SKM-1 treated with dmso at 0.1 percent for 144 hours (cell line): ENCODE measurements at regions not wholly inside any gene's neighbourhood (a gene's known extent, or its start where the extent isn't known, plus 50 kb on each side); places are given as distances from the start of the nearest gene placed in this dataset.

Experiments
- DNase-seq: peaks from one replicate; lab custom pipeline; 2025; ENCODE audit not compliant: unreplicated experiment; lab: John Stamatoyannopoulos, UW

GRCh38 chr13:40109351-40109844 is 453.9 kb downstream of the COG6 start:
- peak; percentile 29 for DNase-seq

GRCh38 chr13:40113643-40114304 is 458.3 kb downstream of the COG6 start:
- no peak for DNase-seq

DNA sequence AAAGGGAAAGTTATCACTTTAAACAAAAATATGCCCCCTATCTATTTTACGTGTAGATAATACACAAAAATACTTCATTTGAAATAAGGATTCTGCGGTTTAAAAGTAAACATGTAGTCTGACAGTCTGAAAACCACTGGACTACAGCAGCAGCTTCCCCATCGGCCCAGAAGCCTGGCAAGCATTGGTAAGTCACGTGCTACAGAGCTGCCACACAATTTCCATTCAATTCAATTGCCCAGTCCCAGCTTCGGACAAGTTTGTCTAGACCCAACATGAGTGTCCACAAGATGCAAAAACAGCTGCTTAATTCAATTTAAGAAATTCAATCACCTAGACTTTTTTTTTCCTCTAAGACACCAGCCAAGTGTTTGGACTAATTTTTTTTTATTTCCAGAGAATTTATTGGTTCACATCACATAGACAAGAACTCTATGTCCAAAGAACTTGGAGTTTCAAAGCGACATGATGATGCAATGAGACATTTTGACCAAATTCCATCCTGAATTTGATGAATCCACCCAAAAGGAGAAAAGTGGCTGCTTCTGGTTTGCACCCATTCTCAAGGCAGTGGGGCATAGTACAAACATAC is 458.9 kb downstream of the COG6 start:
- DNase-seq, result no peak

DNA sequence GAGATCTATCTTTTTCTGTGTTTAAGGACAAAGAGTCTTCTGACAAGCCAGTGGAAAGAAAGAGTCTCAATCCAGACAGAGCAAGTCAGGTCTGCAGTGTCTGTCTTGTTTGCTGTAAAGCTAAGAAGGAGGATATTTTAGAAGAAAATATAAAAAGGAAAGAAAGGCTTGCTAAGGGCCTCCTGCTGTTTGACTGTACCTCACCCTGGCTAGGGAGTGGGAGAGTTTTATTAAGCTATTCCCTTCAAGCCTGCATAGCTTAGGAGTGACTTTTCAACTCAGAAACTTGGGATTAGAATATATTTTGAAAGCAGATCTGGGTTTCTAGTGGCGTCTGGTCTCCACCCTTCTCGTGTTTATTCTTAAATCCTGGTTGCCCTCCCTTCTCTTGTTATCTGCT is 460.0 kb downstream of the COG6 start:
- DNase-seq, result no peak

DNA sequence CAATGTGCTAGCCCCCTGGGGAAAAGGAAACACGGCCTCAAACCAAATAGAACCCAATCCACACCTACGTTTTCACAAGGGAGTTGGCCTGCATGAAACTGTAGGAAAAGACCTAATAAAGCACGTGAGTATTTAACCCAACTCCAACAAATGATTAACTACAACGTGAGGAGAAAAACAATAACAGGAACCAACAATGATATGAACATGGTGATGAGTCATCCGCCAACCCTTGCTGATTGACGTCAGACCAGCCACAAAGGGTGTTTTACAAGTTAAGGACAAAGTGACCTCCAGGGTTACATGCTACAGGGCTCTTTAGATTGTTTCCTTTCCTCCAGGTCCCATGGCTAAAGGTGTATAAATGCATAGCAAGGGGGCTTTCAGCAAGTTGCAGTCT is 460.5 kb downstream of the COG6 start:
- DNase-seq, result no peak

GRCh38 chr13:40118337-40118736 is 462.9 kb downstream of the COG6 start:
- DNase-seq, result no peak

- DNase-seq, result no peak
Measured at GRCh38 chr13:40119852-40120251, 464.4 kb downstream of the COG6 start.

DNA sequence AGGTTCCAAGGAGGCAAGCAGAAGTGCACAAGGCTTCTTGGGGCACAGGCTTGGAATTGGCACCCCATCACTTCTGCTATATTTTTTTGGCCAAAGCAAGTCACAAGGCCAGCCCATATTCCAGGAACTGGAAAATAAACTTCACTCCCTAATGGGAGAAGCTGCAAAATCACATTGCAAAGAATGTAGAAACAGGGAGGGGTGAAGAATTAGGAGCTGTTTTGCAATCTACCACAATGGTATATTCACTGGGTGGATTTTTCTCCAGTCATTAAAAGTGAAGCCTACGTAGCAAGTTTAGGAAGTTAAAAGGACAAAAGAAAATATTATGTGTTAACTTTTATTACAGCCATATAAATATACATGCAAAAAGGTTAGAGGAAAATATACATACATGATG is 464.8 kb downstream of the COG6 start:
- no peak for DNase-seq

- DNase-seq, result no peak
Measured at GRCh38 chr13:40120781-40121180, 465.3 kb downstream of the COG6 start.

- DNase-seq, result no peak
Measured at GRCh38 chr13:40121722-40122121, 466.3 kb downstream of the COG6 start.

- no peak for DNase-seq
Measured at GRCh38 chr13:40123962-40124632, 468.6 kb downstream of the COG6 start.

- no peak for DNase-seq
Measured at GRCh38 chr13:40124633-40125015, 469.2 kb downstream of the COG6 start.

DNA sequence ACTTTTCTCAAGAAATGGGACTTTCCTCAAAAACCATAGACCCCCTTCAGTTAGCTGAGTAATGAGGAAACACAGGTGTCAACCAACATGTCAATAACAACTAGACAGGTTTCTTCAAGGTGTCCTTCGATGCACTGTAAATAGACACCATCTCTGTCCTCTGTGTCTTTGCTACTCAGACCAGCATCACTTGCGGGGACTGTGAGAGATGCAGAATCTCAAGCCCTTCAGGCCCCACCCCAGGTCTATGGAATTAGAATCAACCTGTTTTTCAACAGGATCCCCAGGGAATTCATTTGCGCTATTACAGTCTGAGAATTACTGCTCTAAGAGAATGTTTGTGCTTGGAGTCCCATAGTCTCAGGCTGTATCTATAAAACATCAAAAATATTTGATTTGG is 469.9 kb downstream of the COG6 start:
- no peak for DNase-seq

GRCh38 chr13:40126306-40127085 is 471.0 kb downstream of the COG6 start:
- no peak for DNase-seq

GRCh38 chr13:40127476-40127875 is 472.0 kb downstream of the COG6 start:
- DNase-seq, result no peak

GRCh38 chr13:40127925-40128324 is 472.5 kb downstream of the COG6 start:
- DNase-seq, result no peak

DNA sequence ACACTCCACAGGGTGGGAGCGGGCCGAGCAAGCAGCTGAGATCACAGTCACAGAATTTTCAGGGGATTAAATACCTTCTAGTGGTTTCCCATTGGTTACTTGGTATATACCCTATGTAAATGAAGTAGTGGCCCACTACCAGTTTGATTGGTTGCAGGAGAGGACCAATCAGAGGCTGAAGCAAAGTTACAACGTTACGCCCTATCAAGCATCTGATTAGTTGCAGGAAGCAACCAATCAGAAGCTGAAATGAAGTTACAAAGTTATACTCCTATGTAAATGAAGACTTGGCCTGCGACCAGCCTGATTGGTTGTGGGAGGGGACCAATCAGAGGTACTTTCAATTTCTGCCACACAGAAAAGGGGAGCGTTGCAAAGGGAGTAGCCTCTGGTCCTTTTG is 474.0 kb downstream of the COG6 start:
- no peak for DNase-seq

GRCh38 chr13:40130871-40131636 is 475.6 kb downstream of the COG6 start:
- DNase-seq, result no peak

- DNase-seq, result no peak
Measured at GRCh38 chr13:40132249-40132648, 476.8 kb downstream of the COG6 start.

- no peak for DNase-seq
Measured at GRCh38 chr13:40136896-40137295, 481.4 kb downstream of the COG6 start.

DNA sequence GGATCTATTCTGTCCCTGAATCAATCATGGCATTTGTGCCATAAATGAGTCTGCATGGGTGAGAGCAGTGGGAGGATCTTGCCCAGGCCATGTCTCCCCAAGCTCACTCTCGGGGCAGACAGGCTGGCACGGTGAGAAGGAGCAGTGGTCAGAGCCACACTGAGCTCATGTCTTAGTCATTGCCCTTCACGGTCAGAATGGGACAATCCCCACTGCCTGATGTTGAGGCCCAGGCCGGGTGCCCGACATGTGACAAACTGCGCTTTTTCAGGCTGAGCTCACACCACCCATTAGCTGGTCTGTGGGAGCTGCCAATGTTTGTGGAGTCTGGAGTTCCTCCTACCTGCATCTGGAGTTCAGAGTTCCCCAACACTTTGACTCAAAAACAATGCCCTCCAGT is 481.9 kb downstream of the COG6 start:
- no peak for DNase-seq
